ENCODE measurements at regions not wholly inside any gene's neighbourhood (a gene's known extent, or its start where the extent isn't known, plus 50 kb on each side); places are given as distances from the start of the nearest gene placed in this dataset.

DNA sequence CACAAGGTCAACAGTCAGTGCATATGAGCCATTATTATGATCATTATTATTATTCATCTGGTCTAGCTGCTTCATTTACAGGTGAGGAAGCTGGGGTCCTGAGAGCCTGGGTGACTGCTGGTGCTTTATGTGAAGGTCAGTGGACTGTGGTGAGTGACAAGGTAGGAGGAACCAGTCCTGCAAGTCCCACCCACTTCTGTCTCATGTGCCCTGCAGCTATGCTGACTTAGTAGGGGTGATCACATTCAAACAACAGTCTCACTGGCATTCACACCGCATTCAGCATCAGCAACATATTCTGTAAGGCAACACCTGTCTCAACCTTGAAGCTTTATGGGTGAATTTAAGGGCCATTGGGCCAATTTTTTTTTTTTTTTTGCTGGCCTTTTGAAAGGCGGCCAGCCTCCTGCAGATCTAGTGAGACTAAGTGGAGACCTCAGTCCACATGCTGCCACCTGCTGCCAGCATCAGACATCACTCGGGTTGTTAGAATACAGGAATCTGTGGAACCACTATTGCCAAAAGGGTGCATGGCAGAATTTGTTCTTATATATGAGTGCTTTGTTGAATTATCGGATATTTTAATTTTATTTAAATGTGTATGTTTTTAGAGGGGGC, 59.9 kb upstream of the CACNA1E start:
- Histone ChIP-seq H3K9me3 (replicated peaks in 1 of 2; ENCODE audit: control insufficient read depth in 1 of 2, insufficient read depth in 1 of 2, low read length in 2 of 2) (no peaks in the 10 kb centered on the region), H3K4me2 (replicated peaks; ENCODE audit: extremely low read depth, low read length, poor library complexity, severe bottlenecking) (no peak overlapping the region), H3K79me2 (ENCODE audit: insufficient read depth, low read length) (no peaks in the 10 kb centered on the region), H3K4me3 (replicated peaks in 1 of 3; ENCODE audit: low read depth in 2 of 3, low read length in 3 of 3) (no peak overlapping the region), H3K27ac (ENCODE audit: low read depth in 1 of 2, low read length in 2 of 2) (no peak overlapping the region), H3K4me1 (ENCODE audit: control insufficient read depth in 1 of 2, insufficient read depth in 2 of 2, low read length in 2 of 2) (no peaks in the 10 kb centered on the region), H3K36me3 (replicated peaks in 1 of 2; ENCODE audit: control insufficient read depth in 1 of 2, insufficient read depth in 2 of 2, low read length in 2 of 2) (no peaks in the 10 kb centered on the region), H4K20me1 (ENCODE audit: insufficient read depth, low read length) (no peaks in the 10 kb centered on the region), H2AFZ (ENCODE audit: insufficient read depth, low read depth, low read length, poor library complexity, severe bottlenecking) (no peak overlapping the region), H3K9ac (ENCODE audit: insufficient read depth, low read length, poor library complexity, severe bottlenecking) (no peak overlapping the region), H3K27me3 (ENCODE audit: control insufficient read depth in 2 of 2, insufficient read depth in 2 of 2, low read length in 2 of 2) (no peaks in the 10 kb centered on the region)
- WGBS (ENCODE audit: insufficient coverage), result no CpG with 5 or more reads among the region's 4 CpGs
- Mint-ChIP-seq H3K9me3 (peaks cover 0 to 3% (median 0%) of the 10 kb centered on the region in 7 donors), H3K4me3 (no peak overlapping the region), H3K27ac (no peak overlapping the region), H3K4me1 (peaks cover 7% of the 10 kb centered on the region), H3K36me3 (no peaks in the 10 kb centered on the region), H3K27me3 (ENCODE audit: low read depth in 3 of 3) (peaks cover 5 to 17% (median 10%) of the 10 kb centered on the region in 3 donors)
- intact Hi-C loops (cut with micrococcal nuclease), result no loop called here
- TF ChIP-seq, protein P1, sequence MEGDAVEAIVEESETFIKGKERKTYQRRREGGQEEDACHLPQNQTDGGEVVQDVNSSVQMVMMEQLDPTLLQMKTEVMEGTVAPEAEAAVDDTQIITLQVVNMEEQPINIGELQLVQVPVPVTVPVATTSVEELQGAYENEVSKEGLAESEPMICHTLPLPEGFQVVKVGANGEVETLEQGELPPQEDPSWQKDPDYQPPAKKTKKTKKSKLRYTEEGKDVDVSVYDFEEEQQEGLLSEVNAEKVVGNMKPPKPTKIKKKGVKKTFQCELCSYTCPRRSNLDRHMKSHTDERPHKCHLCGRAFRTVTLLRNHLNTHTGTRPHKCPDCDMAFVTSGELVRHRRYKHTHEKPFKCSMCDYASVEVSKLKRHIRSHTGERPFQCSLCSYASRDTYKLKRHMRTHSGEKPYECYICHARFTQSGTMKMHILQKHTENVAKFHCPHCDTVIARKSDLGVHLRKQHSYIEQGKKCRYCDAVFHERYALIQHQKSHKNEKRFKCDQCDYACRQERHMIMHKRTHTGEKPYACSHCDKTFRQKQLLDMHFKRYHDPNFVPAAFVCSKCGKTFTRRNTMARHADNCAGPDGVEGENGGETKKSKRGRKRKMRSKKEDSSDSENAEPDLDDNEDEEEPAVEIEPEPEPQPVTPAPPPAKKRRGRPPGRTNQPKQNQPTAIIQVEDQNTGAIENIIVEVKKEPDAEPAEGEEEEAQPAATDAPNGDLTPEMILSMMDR (IDR thresholded peaks at IDR 0.05), result no peak
- no peak for DNase-seq

DNA sequence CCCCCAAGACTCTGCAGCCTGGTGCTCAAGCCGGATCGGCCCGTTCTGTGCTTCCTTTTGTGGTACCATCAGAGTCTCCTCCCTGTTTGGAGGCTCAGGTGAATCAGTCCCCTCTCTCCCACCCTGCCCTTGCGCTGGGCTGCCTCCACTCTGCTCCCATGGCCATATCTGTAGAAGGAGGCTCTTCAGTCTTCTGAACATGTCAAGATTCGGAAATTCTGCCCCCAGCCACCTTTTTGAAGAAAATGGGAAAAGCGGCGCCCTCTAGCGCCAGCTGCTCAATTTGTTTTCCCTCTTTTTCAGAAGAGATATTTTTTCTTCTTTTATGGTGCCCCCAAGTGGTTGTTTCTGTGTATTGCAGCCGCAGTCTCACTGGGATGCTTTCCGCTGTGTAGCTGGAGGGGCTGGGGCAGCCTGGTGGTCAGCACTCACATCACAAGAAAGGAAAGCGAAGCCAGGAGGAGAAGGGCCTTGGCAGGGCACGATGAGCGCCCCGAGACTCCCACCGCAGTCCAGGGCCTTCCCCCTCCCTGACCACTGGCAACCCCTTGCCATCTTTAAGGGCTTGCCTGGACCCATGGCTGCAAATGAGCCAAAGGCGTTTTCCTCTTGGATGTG, 58.4 kb upstream of the CACNA1E start:
- intact Hi-C loops (cut with micrococcal nuclease), result no loop called here
- no peaks in the 10 kb centered on the region for H3K9me3 ChIP-seq (replicated peaks in 1 of 2; ENCODE audit: control insufficient read depth in 1 of 2, insufficient read depth in 1 of 2, low read length in 2 of 2)
- 39% methylated on average over 6 of the region's 16 CpGs for WGBS (ENCODE audit: insufficient coverage)
- peak overlapping the region; percentile 21 to 66 for H3K4me3 Mint-ChIP-seq
- no peak overlapping the region for H2AFZ ChIP-seq (ENCODE audit: insufficient read depth, low read depth, low read length, poor library complexity, severe bottlenecking)
- no peak overlapping the region for H3K27ac ChIP-seq (ENCODE audit: low read depth in 1 of 2, low read length in 2 of 2)
- peak; percentile 25 to 52 (median 43) for DNase-seq
- H3K27me3 ChIP-seq (ENCODE audit: control insufficient read depth in 2 of 2, insufficient read depth in 2 of 2, low read length in 2 of 2), result no peaks in the 10 kb centered on the region
- H3K27me3 Mint-ChIP-seq (ENCODE audit: low read depth in 3 of 3), result peaks cover 6 to 17% (median 16%) of the 10 kb centered on the region in 3 donors
- TF ChIP-seq, protein P1 (IDR thresholded peaks at IDR 0.05), result peak; percentile 99
- no peak overlapping the region for H3K9ac ChIP-seq (ENCODE audit: insufficient read depth, low read length, poor library complexity, severe bottlenecking)
- H3K4me2 ChIP-seq (replicated peaks; ENCODE audit: extremely low read depth, low read length, poor library complexity, severe bottlenecking), result no peak overlapping the region
- H3K27ac Mint-ChIP-seq, result peak overlapping the region in 1 of 7 donors; percentile 15
- H3K4me3 ChIP-seq (replicated peaks in 1 of 3; ENCODE audit: low read depth in 2 of 3, low read length in 3 of 3), result no peak overlapping the region
- H3K36me3 ChIP-seq (replicated peaks in 1 of 2; ENCODE audit: control insufficient read depth in 1 of 2, insufficient read depth in 2 of 2, low read length in 2 of 2), result no peaks in the 10 kb centered on the region
- no peaks in the 10 kb centered on the region for H3K79me2 ChIP-seq (ENCODE audit: insufficient read depth, low read length)
- H3K4me1 ChIP-seq (ENCODE audit: control insufficient read depth in 1 of 2, insufficient read depth in 2 of 2, low read length in 2 of 2), result no peaks in the 10 kb centered on the region
- no peaks in the 10 kb centered on the region for H4K20me1 ChIP-seq (ENCODE audit: insufficient read depth, low read length)
- H3K4me1 Mint-ChIP-seq, result peaks cover 7% of the 10 kb centered on the region
- H3K36me3 Mint-ChIP-seq, result no peaks in the 10 kb centered on the region
- H3K9me3 Mint-ChIP-seq, result peaks cover 0 to 3% (median 0%) of the 10 kb centered on the region in 7 donors

All from CD14-positive monocyte (primary cell).